Fibroblast of villous mesenchyme (primary cell): ENCODE measurements at regions not wholly inside any gene's neighbourhood (a gene's known extent, or its start where the extent isn't known, plus 50 kb on each side); places are given as distances from the start of the nearest gene placed in this dataset.
A peak's percentile ranks its signal among the peaks of the same experiment; 100 is the strongest.
"Not testable (repeated sequence)": the region's sequence is repeated elsewhere in the genome, so short reads cannot be mapped to it uniquely, and the experiment has no call there.

Experiments
- DNase-seq: peaks from one replicate; pipeline ENCODE4 v3.0.0-alpha.2; 2010; ENCODE audit warnings: low read depth
- H3K4me3 ChIP-seq: 2 replicates; pipeline ENCODE4 v1.5.1; 2011; ENCODE audit warnings: low read depth, mild to moderate bottlenecking, low read length
- CTCF ChIP-seq: IDR thresholded peaks from 2 replicates; pipeline ENCODE4 v1.5.1; 2012; ENCODE audit warnings: low read depth, mild to moderate bottlenecking, low read length; ENCODE audit not compliant: insufficient read depth

DNA sequence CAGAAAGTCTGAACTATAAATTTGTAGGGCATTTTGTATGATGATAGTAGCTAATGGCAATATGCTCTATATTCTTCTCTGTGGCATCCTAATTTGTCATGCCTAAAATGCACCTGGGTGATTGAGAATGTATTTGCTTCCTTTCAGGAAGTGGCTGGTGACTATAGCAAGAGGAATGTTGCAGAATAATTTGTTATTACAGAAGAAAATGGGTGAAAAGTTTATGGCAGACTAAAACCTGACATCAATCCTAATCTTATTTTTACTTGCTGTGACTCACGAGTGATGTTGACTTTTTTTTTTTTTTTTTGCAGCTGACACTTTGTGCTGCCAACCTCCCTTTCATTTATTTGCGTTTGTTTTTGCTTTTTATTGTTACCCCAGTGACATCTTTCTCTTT is 141.1 kb downstream of the MSL3 start:
- no peak overlapping the region for H3K4me3 ChIP-seq
- no peak for TF ChIP-seq CTCF
- DNase-seq: peak; percentile 36

DNA sequence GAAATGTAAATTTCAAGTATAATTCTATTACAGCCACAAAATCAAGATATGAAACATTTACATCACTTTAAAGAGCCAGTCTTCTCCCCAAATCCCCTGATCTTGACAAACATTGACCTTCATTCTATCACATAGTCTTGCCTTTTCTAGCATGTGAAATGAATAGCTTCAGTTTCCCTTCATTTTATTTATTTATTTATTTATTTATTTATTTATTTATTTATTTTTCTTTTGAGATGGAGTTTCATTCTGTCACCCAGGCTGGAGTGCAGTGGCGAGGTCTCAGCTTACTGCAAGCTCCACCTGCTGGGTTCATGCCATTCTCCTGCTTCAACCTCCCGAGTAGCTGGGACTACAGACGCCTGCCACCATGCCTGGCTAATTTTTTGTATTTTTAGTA is 147.9 kb downstream of the MSL3 start:
- DNase-seq, H3K4me3 ChIP-seq: not testable (repeated sequence)

- TF ChIP-seq CTCF: peak; percentile 50
- H3K4me3 ChIP-seq: no peak overlapping the region
- peak; percentile 25 for DNase-seq
Measured at GRCh38 chrX:11908371-11908770, 150.3 kb downstream of the MSL3 start.

DNA sequence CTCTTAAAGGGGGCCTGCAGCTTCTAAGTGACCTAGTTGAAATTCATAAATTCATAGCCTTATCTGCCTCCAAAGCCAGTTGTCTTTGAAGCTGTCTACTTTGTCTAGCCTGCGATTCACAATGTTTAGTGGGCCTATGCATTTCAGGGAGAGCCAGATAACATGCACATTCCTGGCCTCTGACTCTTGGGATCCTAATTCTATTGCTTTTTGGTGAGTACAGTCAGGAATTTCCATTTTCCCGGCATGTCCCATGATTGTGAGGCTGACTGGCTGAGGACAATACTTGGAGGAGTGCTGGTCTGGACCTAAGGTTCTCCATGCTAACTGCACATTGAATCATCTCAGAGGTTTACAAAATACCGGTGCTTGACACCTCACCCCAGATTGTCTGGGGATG is 155.0 kb downstream of the MSL3 start:
- no peak overlapping the region for H3K4me3 ChIP-seq
- TF ChIP-seq CTCF: no peak
- no peak for DNase-seq

- no peak overlapping the region for H3K4me3 ChIP-seq
- DNase-seq: no peak
- no peak for TF ChIP-seq CTCF
Measured at GRCh38 chrX:11929476-11929875, 171.4 kb downstream of the MSL3 start.

DNA sequence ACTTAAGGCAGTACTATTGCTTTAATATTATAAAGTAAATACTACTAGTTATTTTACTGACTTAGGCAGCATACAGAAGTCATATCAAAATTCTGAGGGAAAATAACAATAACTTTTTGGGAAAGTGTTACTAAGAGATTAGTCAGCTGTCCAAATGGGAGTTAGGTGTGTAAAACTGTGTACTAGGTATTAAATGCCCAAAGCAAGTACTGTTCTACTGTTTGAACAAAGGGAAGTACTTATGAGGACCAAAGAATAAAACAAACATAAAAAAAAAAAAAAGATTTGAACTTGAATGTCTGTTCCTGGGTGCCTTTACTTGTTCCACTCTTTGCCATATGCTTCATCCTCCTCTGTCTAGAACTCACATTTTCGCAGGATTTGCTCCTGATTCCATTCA is 174.4 kb downstream of the MSL3 start:
- TF ChIP-seq CTCF: no peak
- DNase-seq: no peak
- no peak overlapping the region for H3K4me3 ChIP-seq

DNA sequence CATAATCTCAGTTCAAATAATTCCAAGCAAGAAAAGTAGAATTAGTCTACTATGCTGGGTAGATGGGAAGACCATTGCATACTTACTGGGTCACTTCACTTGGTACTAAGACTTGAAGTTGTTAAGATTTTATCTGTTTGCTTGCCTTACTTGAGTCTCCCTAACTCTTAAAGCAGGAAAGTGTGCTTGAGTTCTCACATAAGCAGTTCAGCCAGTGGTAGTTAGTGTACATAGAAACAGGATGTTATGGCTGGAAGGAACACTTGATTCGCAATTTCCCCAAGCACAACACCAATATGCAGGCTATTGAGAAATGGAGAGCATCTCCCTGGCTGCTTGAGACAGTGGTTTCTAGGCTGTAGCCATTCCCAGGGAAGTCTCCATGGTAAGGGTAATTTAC is 176.1 kb downstream of the MSL3 start:
- H3K4me3 ChIP-seq: no peak overlapping the region
- TF ChIP-seq CTCF: no peak
- DNase-seq: no peak
